AG04449 (cell line): ENCODE measurements at regions not wholly inside any gene's neighbourhood (a gene's known extent, or its start where the extent isn't known, plus 50 kb on each side); places are given as distances from the start of the nearest gene placed in this dataset.

Source experiments
- CTCF ChIA-PET: fragments of 350-600 bp; formaldehyde crosslinking; extraction: SDS; loops from one replicate; lab custom pipeline; 2021; ENCODE audit warnings: antibody characterized with exemption; lab: Yijun Ruan, JAX
- POLR2A ChIA-PET: fragments of 400-600, 350-600 bp; formaldehyde crosslinking; extraction: SDS; loops from one replicate; lab custom pipeline; 2020; ENCODE audit warnings: antibody characterized with exemption, inconsistent platforms; lab: Yijun Ruan, JAX
- DNase-seq: peaks from one replicate; pipeline ENCODE4 v3.0.0-alpha.2; 2010; ENCODE audit warnings: low read depth, low spot score
- H3K4me3 ChIP-seq: 2 replicates; pipeline ENCODE4 v1.5.1; 2011; ENCODE audit warnings: low read depth, mild to moderate bottlenecking, control low read depth, low read length
- TF ChIP-seq, protein P1 (sequence below): IDR thresholded peaks from one replicate; pipeline ENCODE4 v1.5.1; 2011; ENCODE audit warnings: mild to moderate bottlenecking, moderate library complexity, low read length, control low read depth, inconsistent platforms; ENCODE audit not compliant: insufficient read depth; ENCODE audit errors: missing control alignments

DNA sequence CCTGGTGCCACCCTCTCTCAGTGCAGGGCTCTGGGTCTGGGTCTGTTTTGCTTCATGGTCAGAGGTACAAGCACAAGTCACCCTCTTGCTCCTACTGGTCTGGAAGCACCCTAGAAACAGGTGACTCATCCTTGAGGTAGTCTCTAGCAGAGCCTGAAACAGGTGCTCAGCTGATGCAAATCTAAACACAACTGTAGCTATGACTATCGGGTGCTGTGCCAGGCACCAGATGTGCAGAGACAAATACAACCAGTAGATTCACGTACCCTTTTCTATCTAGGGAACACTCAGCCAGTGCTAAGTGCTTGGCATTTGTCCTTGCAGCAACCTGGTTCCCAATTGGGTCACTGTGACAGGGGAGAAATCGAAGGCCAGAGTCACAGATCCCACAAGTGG is 140.9 kb upstream of the MYCN start:
- POLR2A ChIA-PET = no interaction called here
- no peak overlapping the region for H3K4me3 ChIP-seq
- CTCF ChIA-PET = no interaction called here
- TF ChIP-seq, protein P1, sequence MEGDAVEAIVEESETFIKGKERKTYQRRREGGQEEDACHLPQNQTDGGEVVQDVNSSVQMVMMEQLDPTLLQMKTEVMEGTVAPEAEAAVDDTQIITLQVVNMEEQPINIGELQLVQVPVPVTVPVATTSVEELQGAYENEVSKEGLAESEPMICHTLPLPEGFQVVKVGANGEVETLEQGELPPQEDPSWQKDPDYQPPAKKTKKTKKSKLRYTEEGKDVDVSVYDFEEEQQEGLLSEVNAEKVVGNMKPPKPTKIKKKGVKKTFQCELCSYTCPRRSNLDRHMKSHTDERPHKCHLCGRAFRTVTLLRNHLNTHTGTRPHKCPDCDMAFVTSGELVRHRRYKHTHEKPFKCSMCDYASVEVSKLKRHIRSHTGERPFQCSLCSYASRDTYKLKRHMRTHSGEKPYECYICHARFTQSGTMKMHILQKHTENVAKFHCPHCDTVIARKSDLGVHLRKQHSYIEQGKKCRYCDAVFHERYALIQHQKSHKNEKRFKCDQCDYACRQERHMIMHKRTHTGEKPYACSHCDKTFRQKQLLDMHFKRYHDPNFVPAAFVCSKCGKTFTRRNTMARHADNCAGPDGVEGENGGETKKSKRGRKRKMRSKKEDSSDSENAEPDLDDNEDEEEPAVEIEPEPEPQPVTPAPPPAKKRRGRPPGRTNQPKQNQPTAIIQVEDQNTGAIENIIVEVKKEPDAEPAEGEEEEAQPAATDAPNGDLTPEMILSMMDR = no peak
- no peak for DNase-seq

DNA sequence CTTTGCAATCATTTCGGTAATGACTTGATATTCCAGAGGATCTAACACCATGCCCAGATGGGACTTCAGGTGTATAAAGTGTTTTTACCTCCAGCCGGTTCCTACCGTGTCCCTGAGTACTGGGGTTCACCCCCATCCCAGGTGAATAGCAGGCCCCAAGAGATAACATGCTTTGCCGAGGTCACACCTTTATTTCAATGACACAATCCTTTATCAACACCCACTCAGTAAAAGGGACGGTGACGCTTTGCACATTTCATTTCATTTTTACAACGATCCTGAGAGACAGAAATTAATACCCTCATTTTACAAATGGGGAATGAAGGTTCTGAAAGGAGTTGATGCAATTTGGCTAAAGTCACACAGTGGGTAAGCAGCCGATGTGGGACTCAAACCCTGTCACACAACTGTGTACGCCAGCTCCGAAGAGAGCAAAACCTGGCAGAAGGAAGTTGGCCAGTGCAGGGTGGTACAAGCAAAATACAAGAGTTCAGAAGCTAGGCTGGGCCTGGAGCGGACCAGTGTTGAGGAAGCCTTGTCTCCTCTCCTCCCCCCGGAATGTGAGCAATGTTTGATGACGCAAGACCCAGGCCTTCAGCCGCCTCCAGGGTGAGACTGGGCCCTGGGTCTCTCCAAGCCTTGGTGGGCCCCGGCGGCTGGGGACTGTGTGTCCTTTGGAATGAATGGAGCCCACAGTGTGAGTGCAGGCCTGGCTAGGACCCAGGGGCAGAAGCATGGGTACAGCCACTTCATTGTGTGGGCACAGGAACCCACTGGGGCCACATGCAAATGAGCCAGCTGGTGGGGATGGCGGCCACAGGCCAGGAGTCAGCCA is 139.6 kb upstream of the MYCN start:
- ChIA-PET CTCF (no interaction called here), POLR2A (no interaction called here)
- H3K4me3 ChIP-seq = no peak overlapping the region
- DNase-seq = no peak
- TF ChIP-seq, protein P1 = no peak

DNA sequence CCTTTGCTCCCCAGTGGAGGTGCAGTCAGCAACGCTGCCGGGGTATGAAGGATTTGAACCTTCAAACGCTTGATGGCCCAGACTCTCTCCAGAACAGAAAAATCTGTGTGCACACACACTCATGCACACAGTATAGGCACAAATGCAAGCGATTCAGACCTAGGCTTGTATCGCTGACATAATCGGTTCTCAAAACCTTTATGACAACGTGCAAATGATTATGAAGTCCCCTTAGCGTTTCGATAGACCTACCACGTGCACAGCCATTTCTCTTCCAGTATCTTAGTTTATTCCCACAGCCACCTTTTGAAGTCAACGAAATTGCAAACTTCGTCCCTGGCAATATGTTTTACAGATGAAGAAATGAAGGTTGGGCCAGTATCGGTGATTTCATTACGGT is 138.9 kb upstream of the MYCN start:
- DNase-seq = no peak
- ChIA-PET POLR2A (no interaction called here), CTCF (no interaction called here)
- TF ChIP-seq, protein P1 = no peak
- no peak overlapping the region for H3K4me3 ChIP-seq

DNA sequence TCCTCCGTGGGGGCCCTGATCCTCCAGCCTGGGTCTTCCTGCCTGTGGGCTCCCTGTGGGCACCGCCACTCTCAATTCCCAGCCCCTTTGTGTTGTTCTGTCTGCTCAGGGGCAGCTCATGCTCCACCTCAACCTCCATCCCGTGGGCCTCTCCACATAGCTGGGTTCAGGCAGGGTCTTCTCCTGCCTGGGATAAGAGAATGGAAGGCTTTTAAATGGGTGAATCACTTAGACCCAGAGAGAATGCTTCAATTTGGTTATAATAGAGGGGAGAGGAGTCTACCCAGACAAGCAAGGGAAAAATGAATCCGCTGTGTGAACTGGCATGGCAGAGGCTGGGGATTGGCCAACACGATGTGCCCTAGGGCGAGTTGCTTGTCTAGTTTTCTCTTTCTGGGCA is 138.4 kb upstream of the MYCN start:
- POLR2A ChIA-PET = no interaction called here
- DNase-seq = no peak
- H3K4me3 ChIP-seq = no peak overlapping the region
- TF ChIP-seq, protein P1 = no peak
- CTCF ChIA-PET = no interaction called here

DNA sequence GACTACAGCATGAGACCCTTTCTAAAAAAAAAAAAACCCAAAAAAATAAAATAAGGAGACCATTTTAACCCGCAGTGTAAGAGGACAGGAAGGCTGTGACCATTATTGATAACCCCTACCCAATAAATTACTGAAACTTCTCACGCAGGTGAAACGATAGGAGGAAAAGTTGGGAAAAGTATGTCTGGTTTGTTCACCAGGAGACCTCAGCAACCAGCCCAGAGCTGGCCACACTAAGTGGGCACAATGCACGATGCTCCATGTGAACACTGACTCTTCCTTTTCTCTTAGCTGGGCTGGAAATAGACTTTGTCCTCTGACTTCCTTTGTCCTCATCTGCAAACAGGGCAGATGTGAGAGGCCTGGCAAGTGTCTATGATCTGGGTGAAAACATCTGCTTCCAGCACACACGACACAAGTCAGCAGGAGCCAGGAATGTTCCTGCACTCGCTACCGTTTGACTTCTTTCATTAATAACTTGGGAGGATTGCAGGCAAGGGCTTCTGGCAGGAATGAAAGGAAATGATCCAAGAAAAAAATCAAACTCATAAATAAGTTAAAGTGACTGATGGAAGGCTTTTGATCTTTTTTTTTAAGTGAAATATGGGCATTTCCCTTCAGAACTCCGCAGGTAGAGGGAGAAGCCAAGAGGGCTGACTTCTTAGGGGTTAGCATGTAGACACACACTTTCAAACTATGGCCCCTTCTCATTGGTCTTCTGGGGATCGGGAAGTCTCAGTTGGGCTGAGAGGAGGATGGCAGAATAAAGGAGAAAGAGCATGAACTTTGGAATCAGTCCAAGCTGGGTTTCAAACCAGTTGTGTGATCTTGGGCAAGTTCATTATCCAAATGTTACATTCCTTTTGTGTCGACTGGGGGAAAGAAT is 137.4 kb upstream of the MYCN start:
- TF ChIP-seq, protein P1 = no peak
- POLR2A ChIA-PET = no interaction called here
- no peak overlapping the region for H3K4me3 ChIP-seq
- no peak for DNase-seq
- CTCF ChIA-PET = no interaction called here
